HG03135 (cell line): ENCODE measurements at regions not wholly inside any gene's neighbourhood (a gene's known extent, or its start where the extent isn't known, plus 50 kb on each side); places are given as distances from the start of the nearest gene placed in this dataset.
A peak's percentile ranks its signal among the peaks of the same experiment; 100 is the strongest.

Experiments
- ATAC-seq: cut with Tn5 transposase; IDR thresholded peaks from one replicate; pipeline ENCODE4 v1.9.1; 2021; ENCODE audit warnings: mild to moderate bottlenecking, moderate library complexity; ENCODE audit not compliant: unreplicated experiment

GRCh38 chr12:98329589-98329988 is 185.8 kb upstream of the TMPO start:
- ATAC-seq = no peak

- peak; percentile 91 for ATAC-seq
These were observed 182.7 kb upstream of the TMPO start for GRCh38 chr12:98332642-98333041.

GRCh38 chr12:98334768-98335167 is 180.6 kb upstream of the TMPO start:
- ATAC-seq = no peak

GRCh38 chr12:98341026-98341425 is 174.4 kb upstream of the TMPO start:
- ATAC-seq = no peak

GRCh38 chr12:98341732-98342131 is 173.7 kb upstream of the TMPO start:
- ATAC-seq = no peak

- ATAC-seq = no peak
These were observed 172.3 kb upstream of the TMPO start for GRCh38 chr12:98343002-98343567.

- ATAC-seq = no peak
These were observed 171.1 kb upstream of the TMPO start for GRCh38 chr12:98344046-98344930.

- ATAC-seq = no peak
These were observed 170.0 kb upstream of the TMPO start for GRCh38 chr12:98345308-98345876.

GRCh38 chr12:98351089-98351488 is 164.3 kb upstream of the TMPO start:
- no peak for ATAC-seq

- no peak for ATAC-seq
These were observed 163.6 kb upstream of the TMPO start for GRCh38 chr12:98351784-98352183.

- ATAC-seq = no peak
These were observed 163.1 kb upstream of the TMPO start for GRCh38 chr12:98352218-98352811.

- no peak for ATAC-seq
These were observed 162.6 kb upstream of the TMPO start for GRCh38 chr12:98352835-98353234.

GRCh38 chr12:98354520-98355035 is 160.8 kb upstream of the TMPO start:
- ATAC-seq = no peak

- ATAC-seq = no peak
These were observed 160.1 kb upstream of the TMPO start for GRCh38 chr12:98355322-98355721.

- ATAC-seq = no peak
These were observed 159.5 kb upstream of the TMPO start for GRCh38 chr12:98355933-98356332.

GRCh38 chr12:98358144-98358543 is 157.2 kb upstream of the TMPO start:
- no peak for ATAC-seq

- ATAC-seq = no peak
These were observed 155.5 kb upstream of the TMPO start for GRCh38 chr12:98359856-98360255.

- no peak for ATAC-seq
These were observed 155.0 kb upstream of the TMPO start for GRCh38 chr12:98360401-98360800.

- no peak for ATAC-seq
These were observed 145.8 kb upstream of the TMPO start for GRCh38 chr12:98369581-98369980.

GRCh38 chr12:98370976-98371375 is 144.4 kb upstream of the TMPO start:
- ATAC-seq = no peak

- no peak for ATAC-seq
These were observed 144.0 kb upstream of the TMPO start for GRCh38 chr12:98371419-98371818.
